NCI-H2081 treated with DMSO at 0.1 percent for 48 hours (cell line): ENCODE measurements at regions not wholly inside any gene's neighbourhood (a gene's known extent, or its start where the extent isn't known, plus 50 kb on each side); places are given as distances from the start of the nearest gene placed in this dataset.
"Not testable (repeated sequence)": the region's sequence is repeated elsewhere in the genome, so short reads cannot be mapped to it uniquely, and the experiment has no call there.

ENCODE experiments used
- DNase-seq: peaks from one replicate; lab custom pipeline; 2025; lab: John Stamatoyannopoulos, UW

- no peak for DNase-seq
These were observed 160.3 kb upstream of the NEBL start for GRCh38 chr10:21057436-21057835.

GRCh38 chr10:21056461-21056860, 159.3 kb upstream of the NEBL start:
- DNase-seq: no peak

- DNase-seq: no peak
These were observed 158.4 kb upstream of the NEBL start for GRCh38 chr10:21055339-21056135.

GRCh38 chr10:21053953-21054690, 157.0 kb upstream of the NEBL start:
- DNase-seq: no peak

- no peak for DNase-seq
These were observed 155.6 kb upstream of the NEBL start for GRCh38 chr10:21052709-21053104.

GRCh38 chr10:21052072-21052708, 155.1 kb upstream of the NEBL start:
- no peak for DNase-seq

- no peak for DNase-seq
These were observed 152.4 kb upstream of the NEBL start for GRCh38 chr10:21049482-21049881.

- DNase-seq: no peak
These were observed 151.0 kb upstream of the NEBL start for GRCh38 chr10:21048068-21048467.

GRCh38 chr10:21047511-21047910, 150.4 kb upstream of the NEBL start:
- DNase-seq: no peak

- no peak for DNase-seq
These were observed 150.0 kb upstream of the NEBL start for GRCh38 chr10:21047096-21047495.

GRCh38 chr10:21043044-21043443, 145.9 kb upstream of the NEBL start:
- DNase-seq: no peak

GRCh38 chr10:21042536-21042935, 145.4 kb upstream of the NEBL start:
- DNase-seq: no peak

- DNase-seq: no peak
These were observed 144.8 kb upstream of the NEBL start for GRCh38 chr10:21041763-21042458.

GRCh38 chr10:21039721-21040120, 142.6 kb upstream of the NEBL start:
- DNase-seq: no peak

- no peak for DNase-seq
These were observed 139.6 kb upstream of the NEBL start for GRCh38 chr10:21036757-21037156.

- not testable (repeated sequence) for DNase-seq
These were observed 137.7 kb upstream of the NEBL start for GRCh38 chr10:21034770-21035169.

- no peak for DNase-seq
These were observed 137.1 kb upstream of the NEBL start for GRCh38 chr10:21034241-21034640.

- DNase-seq: no peak
These were observed 135.6 kb upstream of the NEBL start for GRCh38 chr10:21032587-21033319.

GRCh38 chr10:21031232-21031795, 134.2 kb upstream of the NEBL start:
- no peak for DNase-seq

- DNase-seq: no peak
These were observed 133.0 kb upstream of the NEBL start for GRCh38 chr10:21030091-21030490.

- DNase-seq: no peak
These were observed 125.7 kb upstream of the NEBL start for GRCh38 chr10:21022821-21023220.
